ENCODE measurements at regions not wholly inside any gene's neighbourhood (a gene's known extent, or its start where the extent isn't known, plus 50 kb on each side); places are given as distances from the start of the nearest gene placed in this dataset.
"Not testable (repeated sequence)": the region's sequence is repeated elsewhere in the genome, so short reads cannot be mapped to it uniquely, and the experiment has no call there.

GRCh38 chr11:122604621-122605020 lies 50.9 kb upstream of the UBASH3B start:
- no peak for DNase-seq

DNA sequence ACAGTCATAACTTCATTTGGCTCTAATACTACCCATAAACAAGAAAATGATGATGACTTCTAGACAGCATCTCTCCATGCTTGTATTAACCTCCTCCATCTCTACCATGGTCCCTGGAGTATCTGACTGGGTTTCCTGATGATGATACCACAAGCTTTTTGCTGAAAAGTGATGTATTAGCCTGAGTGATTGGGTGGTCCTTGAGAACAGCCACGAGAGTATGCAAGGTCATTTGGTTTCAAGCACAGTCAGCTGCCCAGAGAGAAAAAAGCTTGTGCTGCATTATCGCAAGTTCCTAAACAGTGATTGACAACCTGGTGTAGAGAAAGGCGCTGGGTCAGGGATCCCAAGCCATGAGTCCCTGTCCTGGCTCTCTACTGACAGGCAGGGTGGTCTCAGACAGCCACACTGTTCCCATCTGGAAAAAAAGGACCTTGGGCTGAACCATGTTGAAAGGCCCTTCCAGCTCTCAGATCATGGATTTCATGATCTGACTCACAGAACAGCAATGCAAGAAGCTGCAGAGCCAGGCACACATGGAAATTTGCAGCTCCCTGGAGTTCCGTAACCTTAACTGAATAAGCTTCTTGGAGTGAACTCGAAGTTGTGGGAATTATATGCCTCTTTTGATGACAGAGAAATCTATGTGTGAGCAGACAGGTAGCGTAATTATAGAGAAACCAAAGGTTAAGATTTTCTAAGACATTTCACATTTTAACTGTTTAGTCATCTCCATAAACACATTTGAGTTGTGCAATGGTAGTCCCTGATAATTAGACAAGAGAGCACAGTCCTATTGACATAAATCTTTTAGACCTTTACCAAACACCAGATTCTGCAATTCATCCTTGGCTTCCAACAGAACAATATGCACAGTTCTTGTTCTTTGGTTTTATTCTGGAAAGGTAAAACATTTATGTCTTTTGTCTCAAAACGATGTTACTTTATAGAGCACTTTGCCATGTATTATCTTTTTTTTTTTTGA lies 54.1 kb upstream of the UBASH3B start:
- no peak for DNase-seq

DNA sequence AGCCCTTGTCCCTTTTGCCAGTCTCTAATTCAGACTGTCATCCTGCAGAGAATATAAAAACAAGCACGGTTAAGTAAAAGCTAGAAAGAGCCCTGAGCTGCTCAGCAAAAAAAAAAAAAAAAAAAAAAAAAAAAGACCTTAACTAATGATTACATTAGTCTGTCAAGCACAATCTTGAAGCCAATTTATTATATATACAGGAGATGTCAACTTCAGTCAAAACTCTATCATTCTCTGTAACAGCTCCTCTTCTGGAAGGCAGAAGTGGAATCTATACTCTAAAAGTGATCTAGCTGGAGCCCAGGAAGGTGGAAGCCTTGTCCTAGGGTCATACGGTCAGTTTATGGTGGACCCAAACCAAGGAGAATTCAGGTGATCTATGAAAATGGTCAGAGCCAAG lies 55.2 kb upstream of the UBASH3B start:
- DNase-seq = no peak

- no peak for DNase-seq
These were observed 56.1 kb upstream of the UBASH3B start for GRCh38 chr11:122599434-122599833.

DNA sequence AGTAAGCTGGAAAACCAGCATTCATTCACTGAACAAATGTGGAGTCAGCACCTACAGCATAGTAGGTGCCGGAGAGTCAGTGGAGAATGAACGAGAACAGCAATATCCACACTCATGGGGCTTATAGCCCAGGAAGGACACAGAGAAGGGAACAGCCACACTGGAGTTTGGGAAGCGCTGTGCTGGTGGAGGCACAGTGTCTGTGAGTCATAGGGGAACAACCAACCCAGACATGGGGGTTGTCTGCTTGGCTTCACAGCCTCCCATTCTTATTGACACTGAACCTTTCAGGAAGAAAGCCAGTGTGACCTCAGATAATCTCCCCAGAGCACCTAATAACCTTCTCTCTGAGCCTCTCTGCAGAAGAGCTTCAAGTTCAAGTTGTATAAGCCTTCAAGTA lies 56.6 kb upstream of the UBASH3B start:
- no peak for DNase-seq

DNA sequence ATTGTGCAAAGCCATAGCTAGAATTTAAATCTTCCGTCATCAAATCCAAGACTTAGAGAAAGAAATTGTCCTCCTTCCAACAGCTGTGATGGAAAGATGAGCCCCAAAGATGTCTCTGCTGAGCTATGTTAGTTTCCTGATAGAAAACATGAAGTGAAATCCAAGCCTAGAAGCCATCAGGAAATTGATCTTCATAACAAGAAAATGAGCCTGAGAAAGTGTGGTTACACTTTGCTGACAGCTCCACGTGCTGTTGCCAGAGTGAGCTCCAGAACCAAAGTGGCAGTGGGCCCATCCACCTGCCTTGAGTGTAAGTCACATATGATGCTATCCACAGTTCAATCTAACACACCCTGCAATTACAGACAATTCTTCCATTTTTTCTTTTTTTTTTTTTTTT lies 58.0 kb upstream of the UBASH3B start:
- no peak for DNase-seq

DNA sequence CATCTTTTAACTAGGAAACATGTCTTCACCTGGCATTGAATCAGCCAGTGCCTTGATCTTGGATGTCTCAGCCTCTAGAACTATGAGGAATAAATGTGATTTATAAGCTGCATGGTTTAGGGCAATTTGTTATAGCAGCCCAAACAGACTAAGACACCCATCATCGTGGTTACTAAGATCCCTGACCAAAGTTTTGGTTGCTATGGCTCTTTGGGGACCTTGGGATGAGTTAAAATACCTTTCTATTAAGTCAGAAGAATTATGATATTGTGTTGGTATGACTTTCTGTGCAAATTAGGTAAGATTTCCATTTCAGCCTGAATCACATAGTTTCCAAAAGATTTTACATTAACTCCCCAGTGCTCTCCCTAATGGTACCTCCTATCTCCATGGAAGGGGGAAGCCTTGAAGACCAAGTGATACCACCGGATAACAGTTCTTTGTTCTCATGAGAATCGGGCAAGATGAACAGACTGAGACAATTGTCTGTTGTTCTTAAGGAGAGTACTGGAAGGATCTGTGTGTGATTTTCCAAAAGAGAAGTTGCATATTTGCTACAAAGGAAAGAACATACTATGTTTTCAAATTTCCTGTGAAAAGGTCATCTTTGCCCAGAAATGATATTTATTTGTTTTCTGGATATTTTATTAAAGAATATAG lies 60.4 kb upstream of the UBASH3B start:
- DNase-seq = no peak

GRCh38 chr11:122593473-122594420 lies 61.8 kb upstream of the UBASH3B start:
- DNase-seq = no peak

GRCh38 chr11:122592641-122593040 lies 62.9 kb upstream of the UBASH3B start:
- DNase-seq = no peak

DNA sequence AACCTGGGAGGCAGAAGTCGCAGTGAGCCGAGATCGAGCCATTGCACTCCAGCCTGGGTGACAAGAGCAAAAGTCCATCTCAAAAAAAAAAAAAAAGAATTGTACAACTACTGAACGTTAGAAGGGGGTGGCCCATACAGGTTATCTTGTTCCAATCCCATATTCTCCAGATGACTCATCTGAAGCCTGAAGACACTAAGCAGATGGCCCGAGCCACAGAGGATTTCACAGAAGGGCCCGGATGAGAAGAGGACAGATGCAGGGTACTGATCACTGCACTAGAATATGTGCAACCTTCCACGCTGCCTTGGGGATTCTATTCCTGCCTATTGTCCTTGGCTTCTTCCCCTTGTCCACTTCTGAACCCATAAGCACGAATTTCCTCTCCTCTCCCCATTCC lies 70.9 kb upstream of the UBASH3B start:
- no peak for DNase-seq

- DNase-seq = not testable (repeated sequence)
These were observed 75.5 kb upstream of the UBASH3B start for GRCh38 chr11:122580071-122580470.

GRCh38 chr11:122578171-122578825 lies 77.2 kb upstream of the UBASH3B start:
- no peak for DNase-seq

- no peak for DNase-seq
These were observed 82.9 kb upstream of the UBASH3B start for GRCh38 chr11:122572592-122572991.

- DNase-seq = no peak
These were observed 91.8 kb upstream of the UBASH3B start for GRCh38 chr11:122563761-122564160.

- no peak for DNase-seq
These were observed 95.7 kb upstream of the UBASH3B start for GRCh38 chr11:122559734-122560382.

DNA sequence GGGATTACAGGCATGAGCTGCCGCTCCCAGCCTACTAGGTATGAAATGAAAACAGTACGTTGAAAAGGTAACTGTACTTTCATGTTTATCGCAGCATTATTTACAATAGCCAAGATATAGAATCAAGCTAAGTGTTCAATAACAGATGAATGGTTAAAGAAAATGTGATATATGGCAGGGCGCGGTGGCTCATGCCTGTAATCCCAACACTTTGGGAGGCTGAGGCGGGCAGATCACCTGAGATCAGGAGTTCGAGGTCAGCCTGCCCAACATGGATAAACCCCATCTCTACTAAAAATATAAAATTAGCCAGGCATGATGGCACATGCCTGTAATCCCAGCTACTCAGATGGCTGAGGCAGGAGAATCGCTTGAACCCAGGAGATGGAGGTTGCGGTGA lies 96.3 kb upstream of the UBASH3B start:
- not testable (repeated sequence) for DNase-seq

DNA sequence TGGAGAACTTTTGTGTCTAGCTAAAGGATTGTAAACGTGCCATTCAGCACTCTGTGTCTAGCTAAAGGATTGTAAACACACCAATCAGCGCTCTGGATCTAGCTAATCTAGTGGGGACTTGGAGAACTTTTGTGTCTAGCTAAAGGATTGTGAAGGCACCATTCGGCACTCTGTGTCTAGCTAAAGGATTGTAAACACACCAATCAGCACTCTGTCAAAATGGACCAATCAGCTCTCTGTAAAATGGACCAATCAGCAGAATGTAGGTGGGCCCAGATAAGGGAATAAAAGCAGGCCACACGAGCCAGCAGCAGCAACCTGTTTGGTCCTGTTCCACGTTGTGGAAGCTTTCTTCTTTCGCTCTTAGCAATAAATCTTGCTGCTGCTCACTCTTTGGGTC lies 98.4 kb upstream of the UBASH3B start:
- DNase-seq = not testable (repeated sequence)

GRCh38 chr11:122556605-122557004 lies 98.9 kb upstream of the UBASH3B start:
- DNase-seq = no peak

- DNase-seq = no peak
These were observed 117.5 kb upstream of the UBASH3B start for GRCh38 chr11:122538060-122538459.

- no peak for DNase-seq
These were observed 130.6 kb upstream of the UBASH3B start for GRCh38 chr11:122524898-122525297.

Data from central memory CD4-positive, alpha-beta T cell (primary cell).